ENCODE measurements at regions not wholly inside any gene's neighbourhood (a gene's known extent, or its start where the extent isn't known, plus 50 kb on each side); places are given as distances from the start of the nearest gene placed in this dataset.

- no peak for TF ChIP-seq CTCF (IDR thresholded peaks at IDR 0.05; ENCODE audit: insufficient read depth, low read depth, low read length)
- DNase-seq (ENCODE audit: low read depth) = no peak
- no peak overlapping the region for H3K4me3 ChIP-seq (ENCODE audit: low read depth, low read length)
Measured at GRCh38 chr12:23002381-23002780, 377.4 kb downstream of the ETNK1 start.

GRCh38 chr12:23004473-23005020 lies 379.6 kb downstream of the ETNK1 start:
- no peak for TF ChIP-seq CTCF (IDR thresholded peaks at IDR 0.05; ENCODE audit: insufficient read depth, low read depth, low read length)
- DNase-seq (ENCODE audit: low read depth) = no peak
- H3K4me3 ChIP-seq (ENCODE audit: low read depth, low read length) = no peak overlapping the region

- H3K4me3 ChIP-seq (ENCODE audit: low read depth, low read length) = no peak overlapping the region
- no peak for DNase-seq (ENCODE audit: low read depth)
- no peak for TF ChIP-seq CTCF (IDR thresholded peaks at IDR 0.05; ENCODE audit: insufficient read depth, low read depth, low read length)
Measured at GRCh38 chr12:23005387-23005786, 380.4 kb downstream of the ETNK1 start.

GRCh38 chr12:23006413-23006812 lies 381.4 kb downstream of the ETNK1 start:
- peak; percentile 30 for DNase-seq (ENCODE audit: low read depth)
- TF ChIP-seq CTCF (IDR thresholded peaks at IDR 0.05; ENCODE audit: insufficient read depth, low read depth, low read length) = no peak
- no peak overlapping the region for H3K4me3 ChIP-seq (ENCODE audit: low read depth, low read length)

GRCh38 chr12:23008623-23009022 lies 383.7 kb downstream of the ETNK1 start:
- peak; percentile 0 for DNase-seq (ENCODE audit: low read depth)
- no peak overlapping the region for H3K4me3 ChIP-seq (ENCODE audit: low read depth, low read length)
- TF ChIP-seq CTCF (IDR thresholded peaks at IDR 0.05; ENCODE audit: insufficient read depth, low read depth, low read length) = no peak

GRCh38 chr12:23014749-23015148 lies 389.8 kb downstream of the ETNK1 start:
- H3K4me3 ChIP-seq (ENCODE audit: low read depth, low read length) = no peak overlapping the region
- TF ChIP-seq CTCF (IDR thresholded peaks at IDR 0.05; ENCODE audit: insufficient read depth, low read depth, low read length) = no peak
- DNase-seq (ENCODE audit: low read depth) = peak; percentile 1

- no peak overlapping the region for H3K4me3 ChIP-seq (ENCODE audit: low read depth, low read length)
- TF ChIP-seq CTCF (IDR thresholded peaks at IDR 0.05; ENCODE audit: insufficient read depth, low read depth, low read length) = no peak
- DNase-seq (ENCODE audit: low read depth) = no peak
Measured at GRCh38 chr12:23025372-23026016, 400.5 kb downstream of the ETNK1 start.

Measured in fibroblast of villous mesenchyme (primary cell).